HFFc6 (cell line): ENCODE measurements at regions not wholly inside any gene's neighbourhood (a gene's known extent, or its start where the extent isn't known, plus 50 kb on each side); places are given as distances from the start of the nearest gene placed in this dataset.
"Not testable (repeated sequence)": the region's sequence is repeated elsewhere in the genome, so short reads cannot be mapped to it uniquely, and the experiment has no call there.

Experiments used
- DNase-seq: peaks from one replicate; pipeline ENCODE4 v3.0.0-alpha.2; 2018
- H3K27ac Mint-ChIP-seq: 2 replicates; pipeline ENCODE4 v1.8.0; 2020; ENCODE audit warnings: mild to moderate bottlenecking, mixed read lengths
- H3K27me3 Mint-ChIP-seq: 2 replicates; pipeline ENCODE4 v1.8.0; 2021; ENCODE audit warnings: mild to moderate bottlenecking, moderate library complexity, mixed read lengths; ENCODE audit not compliant: insufficient read depth
- H3K36me3 Mint-ChIP-seq: 2 replicates; pipeline ENCODE4 v1.8.0; 2021; ENCODE audit warnings: low read depth, mixed read lengths
- H3K4me1 Mint-ChIP-seq: 2 replicates; pipeline ENCODE4 v1.8.0; 2020; ENCODE audit warnings: low read depth, mixed read lengths
- H3K4me3 Mint-ChIP-seq: 2 replicates; pipeline ENCODE4 v1.8.0; 2020; ENCODE audit warnings: mild to moderate bottlenecking, moderate library complexity, mixed read lengths
- H3K9me3 Mint-ChIP-seq: 2 replicates; pipeline ENCODE4 v1.8.0; 2020; ENCODE audit warnings: mild to moderate bottlenecking, mixed read lengths
- TF ChIP-seq, protein P1 (sequence below): fragments of 200-600 bp; sonication (generic); IDR thresholded peaks from 2 replicates; pipeline ENCODE4 v1.5.0; 2021; ENCODE audit warnings: antibody characterized with exemption, mild to moderate bottlenecking

DNA sequence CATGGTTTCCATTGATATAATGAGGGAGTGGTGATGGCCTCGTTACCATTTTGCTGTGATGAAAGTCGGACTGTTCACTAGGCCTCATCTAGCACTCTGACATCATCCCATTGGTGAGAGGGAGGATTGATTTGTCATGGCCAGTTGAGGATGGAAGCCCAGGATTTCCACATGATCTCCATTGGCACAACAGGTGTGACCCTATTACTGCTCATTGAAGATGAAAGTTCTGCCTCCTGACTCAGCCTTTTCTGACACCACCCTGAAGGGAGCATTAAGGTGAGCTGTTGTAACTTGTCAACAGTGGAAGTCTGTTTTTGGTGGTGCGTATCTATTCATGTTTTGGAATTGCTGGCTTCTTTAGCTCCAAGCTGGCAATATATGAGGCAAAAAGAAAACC is 144.2 kb downstream of the PABPC4L start:
- Mint-ChIP-seq H3K4me3 (no peak overlapping the region), H3K27ac (no peak overlapping the region), H3K4me1 (no peaks in the 10 kb centered on the region), H3K9me3 (no peaks in the 10 kb centered on the region), H3K27me3 (no peaks in the 10 kb centered on the region), H3K36me3 (no peaks in the 10 kb centered on the region)
- TF ChIP-seq, protein P1, sequence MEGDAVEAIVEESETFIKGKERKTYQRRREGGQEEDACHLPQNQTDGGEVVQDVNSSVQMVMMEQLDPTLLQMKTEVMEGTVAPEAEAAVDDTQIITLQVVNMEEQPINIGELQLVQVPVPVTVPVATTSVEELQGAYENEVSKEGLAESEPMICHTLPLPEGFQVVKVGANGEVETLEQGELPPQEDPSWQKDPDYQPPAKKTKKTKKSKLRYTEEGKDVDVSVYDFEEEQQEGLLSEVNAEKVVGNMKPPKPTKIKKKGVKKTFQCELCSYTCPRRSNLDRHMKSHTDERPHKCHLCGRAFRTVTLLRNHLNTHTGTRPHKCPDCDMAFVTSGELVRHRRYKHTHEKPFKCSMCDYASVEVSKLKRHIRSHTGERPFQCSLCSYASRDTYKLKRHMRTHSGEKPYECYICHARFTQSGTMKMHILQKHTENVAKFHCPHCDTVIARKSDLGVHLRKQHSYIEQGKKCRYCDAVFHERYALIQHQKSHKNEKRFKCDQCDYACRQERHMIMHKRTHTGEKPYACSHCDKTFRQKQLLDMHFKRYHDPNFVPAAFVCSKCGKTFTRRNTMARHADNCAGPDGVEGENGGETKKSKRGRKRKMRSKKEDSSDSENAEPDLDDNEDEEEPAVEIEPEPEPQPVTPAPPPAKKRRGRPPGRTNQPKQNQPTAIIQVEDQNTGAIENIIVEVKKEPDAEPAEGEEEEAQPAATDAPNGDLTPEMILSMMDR, result no peak
- no peak for DNase-seq

DNA sequence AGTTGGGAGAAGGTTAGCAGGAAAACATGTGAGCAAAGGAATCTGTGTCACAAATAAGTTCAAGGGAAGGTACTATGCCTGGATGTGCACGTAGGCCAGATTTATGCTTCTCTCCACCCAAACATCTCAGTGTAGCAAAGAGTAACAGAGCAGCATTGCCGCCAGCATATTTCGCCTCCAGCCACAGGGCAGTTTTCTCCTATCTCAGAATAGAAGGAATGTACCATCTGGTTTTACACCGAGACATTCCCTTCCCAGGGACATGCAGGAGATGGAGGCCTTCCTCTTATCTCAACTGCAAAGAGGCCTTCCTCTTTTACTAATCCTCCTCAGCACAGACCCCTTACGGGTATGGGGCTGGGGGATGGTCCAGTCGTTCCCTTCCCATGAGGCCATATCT is 155.4 kb downstream of the PABPC4L start:
- DNase-seq, H3K27me3 Mint-ChIP-seq, H3K27ac Mint-ChIP-seq, H3K9me3 Mint-ChIP-seq, H3K4me3 Mint-ChIP-seq, H3K4me1 Mint-ChIP-seq, H3K36me3 Mint-ChIP-seq: not testable (repeated sequence)

DNA sequence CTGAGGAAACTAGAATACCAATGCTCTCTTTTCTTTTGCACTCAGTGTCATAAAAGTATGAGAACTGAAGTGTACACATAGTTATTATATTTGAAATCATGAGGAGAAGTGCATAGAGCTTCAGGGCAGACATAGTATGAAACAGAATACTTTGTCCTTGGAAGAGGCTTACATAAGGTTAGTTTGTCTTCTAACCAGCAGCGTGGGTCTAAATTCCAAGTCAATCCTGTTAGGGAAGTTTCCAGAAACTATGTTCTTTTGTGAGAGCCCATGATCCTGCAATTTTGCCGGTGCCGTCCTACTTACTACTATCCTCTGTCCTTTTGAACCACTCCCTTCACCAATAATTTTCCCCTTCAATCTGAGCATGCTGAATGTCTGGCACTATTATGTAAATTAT is 156.2 kb downstream of the PABPC4L start:
- no peak for DNase-seq
- Mint-ChIP-seq H3K9me3 (no peaks in the 10 kb centered on the region; the same call in 1 of the 2 replicates), H3K36me3 (no peaks in the 10 kb centered on the region), H3K4me3 (no peak overlapping the region), H3K27ac (no peak overlapping the region), H3K27me3 (no peaks in the 10 kb centered on the region), H3K4me1 (no peaks in the 10 kb centered on the region)
- TF ChIP-seq, protein P1, result no peak

DNA sequence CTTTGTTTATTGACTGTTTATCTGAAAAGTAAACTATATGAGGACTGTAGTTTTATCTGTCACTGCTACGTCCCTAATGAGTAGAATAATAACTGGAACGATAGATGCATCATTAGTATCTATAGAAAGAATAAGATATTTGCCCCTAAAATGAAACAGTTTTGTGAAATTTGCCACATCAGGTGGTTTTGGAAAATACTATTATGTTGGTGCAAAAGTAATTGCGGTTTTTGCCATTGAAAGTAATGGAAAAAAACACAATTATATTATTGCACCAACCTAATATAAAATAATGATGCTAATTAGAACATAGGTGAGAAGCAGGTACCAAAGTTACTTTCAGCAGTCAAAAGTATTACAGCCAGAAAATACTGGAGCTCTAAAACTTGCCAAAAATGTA is 158.3 kb downstream of the PABPC4L start:
- Mint-ChIP-seq H3K27ac (no peak overlapping the region), H3K4me3 (no peak overlapping the region), H3K9me3 (peaks cover 9% of the 10 kb centered on the region), H3K36me3 (no peaks in the 10 kb centered on the region), H3K27me3 (no peaks in the 10 kb centered on the region), H3K4me1 (no peaks in the 10 kb centered on the region)
- DNase-seq, result no peak
- TF ChIP-seq, protein P1, result no peak

DNA sequence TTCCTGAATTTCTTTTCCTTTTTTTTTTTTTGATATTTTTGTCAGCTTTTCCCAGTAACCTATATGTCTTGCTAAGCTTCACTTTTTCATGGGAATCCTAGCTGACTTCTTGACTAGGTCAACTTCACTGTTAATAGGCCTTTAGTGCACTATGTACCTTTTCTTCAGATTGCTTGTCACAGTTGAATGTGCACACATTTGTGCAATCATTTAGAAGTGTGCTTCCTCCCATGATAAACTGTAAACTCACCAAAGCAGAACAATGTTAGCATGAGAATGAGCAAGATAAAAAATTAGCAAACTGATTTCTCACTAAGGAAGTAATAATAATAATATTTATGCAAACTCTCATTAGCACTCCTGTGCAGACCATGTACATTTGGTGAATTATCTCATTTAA is 173.2 kb downstream of the PABPC4L start:
- Mint-ChIP-seq H3K9me3 (no peaks in the 10 kb centered on the region; the same call in 1 of the 2 replicates), H3K36me3 (no peaks in the 10 kb centered on the region), H3K4me3 (no peak overlapping the region), H3K27me3 (no peaks in the 10 kb centered on the region), H3K27ac (peak overlapping the region; percentile 37; the same call in 1 of the 2 replicates), H3K4me1 (peaks cover 8% of the 10 kb centered on the region; the same call in 1 of the 2 replicates)
- no peak for DNase-seq
- TF ChIP-seq, protein P1, result no peak

DNA sequence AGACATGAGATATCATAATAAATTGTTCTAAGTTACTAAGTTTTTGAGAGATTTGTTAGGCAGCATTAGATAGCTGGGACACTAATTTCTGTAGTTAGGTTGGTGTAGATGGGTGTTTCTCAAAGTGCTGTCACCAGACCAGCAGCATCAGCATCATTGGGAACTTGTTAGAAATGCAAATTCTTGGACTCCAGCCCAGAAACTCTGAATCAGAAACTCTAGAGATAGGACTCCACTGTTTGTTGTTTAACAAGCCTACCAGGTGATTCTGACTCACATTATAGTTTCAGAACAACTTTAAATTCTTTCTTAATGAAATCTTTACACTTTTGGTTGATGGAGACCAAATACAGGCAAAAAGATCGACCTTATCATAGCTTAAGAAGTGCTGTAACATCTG is 173.7 kb downstream of the PABPC4L start:
- DNase-seq, result peak; percentile 89
- Mint-ChIP-seq H3K27ac (peak overlapping the region; percentile 37; the same call in 1 of the 2 replicates), H3K36me3 (no peaks in the 10 kb centered on the region), H3K4me1 (peaks cover 8% of the 10 kb centered on the region; the same call in 1 of the 2 replicates), H3K27me3 (no peaks in the 10 kb centered on the region), H3K9me3 (no peaks in the 10 kb centered on the region), H3K4me3 (no peak overlapping the region)
- TF ChIP-seq, protein P1, result no peak
